HT-29 (cell line): ENCODE measurements at regions not wholly inside any gene's neighbourhood (a gene's known extent, or its start where the extent isn't known, plus 50 kb on each side); places are given as distances from the start of the nearest gene placed in this dataset.

ENCODE experiments used
- DNase-seq: peaks from one replicate; pipeline ENCODE4 v3.0.0-alpha.2; 2015; ENCODE audit warnings: low spot score

DNA sequence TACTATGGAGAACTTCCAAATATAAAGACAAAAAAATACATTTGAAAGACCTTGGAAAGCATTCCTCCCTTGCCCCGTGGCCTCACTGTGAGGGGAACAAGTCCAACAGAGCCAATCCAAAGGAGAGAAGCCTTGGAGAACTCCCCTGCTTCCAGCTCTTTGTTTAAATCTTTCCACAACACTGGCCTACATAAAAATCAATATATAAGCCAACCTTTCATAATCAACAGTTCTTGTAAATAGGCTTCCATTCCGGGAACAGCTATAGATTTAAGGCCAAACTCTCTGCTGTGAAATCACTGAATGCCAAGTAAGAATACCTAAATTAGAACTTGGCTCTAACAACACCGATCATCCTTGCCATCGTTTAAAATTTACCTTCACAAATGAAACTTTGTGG, 242.1 kb downstream of the HACE1 start:
- DNase-seq: no peak

DNA sequence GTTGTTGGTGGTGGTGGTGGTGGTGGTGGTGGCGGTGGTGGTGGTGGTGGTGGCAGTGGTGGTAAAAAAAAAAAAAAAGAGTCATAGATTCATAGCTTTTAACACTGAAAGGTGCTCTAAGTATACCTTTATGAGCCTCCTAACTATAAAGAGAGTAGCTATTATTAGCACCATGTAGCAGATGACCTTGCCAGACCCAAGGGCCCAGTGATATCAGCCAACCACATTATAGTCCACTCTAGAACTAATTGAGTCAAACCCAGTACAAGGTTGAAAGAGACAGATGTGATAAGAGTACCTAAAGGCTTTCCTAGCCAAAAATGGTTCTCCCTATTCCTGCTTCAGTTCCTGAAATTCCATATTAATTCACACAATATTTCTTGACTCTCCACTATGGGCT, 245.3 kb downstream of the HACE1 start:
- no peak for DNase-seq

DNA sequence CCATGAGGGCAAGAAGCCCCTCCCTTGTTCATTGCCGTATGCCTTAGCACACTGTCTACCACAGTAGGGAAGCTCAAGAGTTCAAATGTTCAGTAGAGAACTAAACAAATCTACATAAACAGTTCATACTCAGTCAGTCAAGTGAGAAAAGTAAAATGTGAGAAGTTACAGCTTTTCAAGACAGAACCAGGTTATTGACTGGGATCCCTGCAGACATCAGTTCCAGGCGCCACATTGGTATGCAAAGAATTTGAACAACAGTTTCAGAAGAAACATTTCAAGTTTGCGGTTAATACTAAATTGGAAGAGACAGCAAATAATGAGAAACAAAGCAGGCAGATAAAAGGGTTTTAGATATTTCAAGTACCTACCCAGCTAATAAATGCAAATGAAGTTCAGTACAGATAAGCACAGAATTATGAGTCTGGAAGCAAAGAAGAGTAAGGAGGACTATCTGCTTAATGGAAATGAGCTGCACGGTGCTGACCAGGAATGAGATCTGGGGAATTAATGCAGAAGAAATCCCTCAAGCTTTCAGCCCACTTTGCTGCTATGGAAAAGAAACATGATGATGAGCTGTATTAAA, 246.2 kb downstream of the HACE1 start:
- no peak for DNase-seq

DNA sequence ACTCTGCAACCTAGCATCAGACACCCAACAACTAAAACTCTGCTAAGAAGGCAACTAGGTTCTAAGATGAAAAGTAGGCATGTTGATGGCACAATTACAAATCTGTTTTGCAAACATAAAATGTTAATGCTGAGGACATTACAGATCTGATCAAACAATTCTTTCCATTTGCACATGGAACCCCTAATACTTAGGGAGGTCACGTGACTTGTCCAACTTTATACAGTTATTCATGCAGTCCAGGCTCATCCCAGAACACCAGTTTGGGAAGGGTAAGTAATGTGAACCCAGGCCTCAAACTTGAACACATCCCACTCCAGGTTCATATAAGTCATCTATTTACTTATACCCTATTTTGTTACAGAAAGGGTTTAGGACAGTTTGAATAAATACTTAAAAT, 247.2 kb downstream of the HACE1 start:
- no peak for DNase-seq

DNA sequence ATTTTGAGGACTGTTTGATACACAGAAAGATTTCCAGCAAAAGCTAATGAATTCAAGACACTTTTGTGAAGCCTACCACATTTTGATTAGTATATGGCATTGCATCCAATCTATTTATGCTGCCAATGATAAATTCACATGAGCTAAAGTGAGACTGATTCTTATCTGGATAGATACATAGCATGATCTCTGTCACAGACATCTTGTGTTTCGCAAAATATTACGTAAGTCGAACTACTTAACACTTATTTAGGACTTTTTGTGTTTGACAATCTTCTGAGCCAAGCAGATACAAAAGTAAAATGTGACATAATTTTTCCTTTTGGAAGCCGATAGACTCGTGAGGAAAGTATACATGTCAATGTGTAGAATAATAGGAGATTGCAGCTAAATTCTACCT, 251.6 kb downstream of the HACE1 start:
- no peak for DNase-seq

DNA sequence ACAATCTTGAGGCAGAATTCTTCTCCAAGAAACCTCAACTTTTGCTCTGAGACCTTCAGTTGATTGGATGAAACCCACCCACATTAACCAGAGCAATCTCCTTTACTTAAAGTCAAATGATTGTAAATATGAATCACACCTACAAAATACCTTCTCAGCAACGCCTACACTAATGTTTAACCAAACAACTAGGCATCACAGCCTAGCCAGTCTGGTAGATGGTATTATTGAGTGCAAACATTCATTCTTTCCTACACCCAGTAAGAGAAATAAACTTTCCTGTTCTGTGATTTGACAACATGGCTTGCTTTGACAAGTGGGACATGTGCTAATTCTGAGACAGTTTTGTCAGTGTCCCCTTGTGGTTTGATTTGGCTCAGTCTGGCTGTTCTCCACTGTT, 252.2 kb downstream of the HACE1 start:
- no peak for DNase-seq

DNA sequence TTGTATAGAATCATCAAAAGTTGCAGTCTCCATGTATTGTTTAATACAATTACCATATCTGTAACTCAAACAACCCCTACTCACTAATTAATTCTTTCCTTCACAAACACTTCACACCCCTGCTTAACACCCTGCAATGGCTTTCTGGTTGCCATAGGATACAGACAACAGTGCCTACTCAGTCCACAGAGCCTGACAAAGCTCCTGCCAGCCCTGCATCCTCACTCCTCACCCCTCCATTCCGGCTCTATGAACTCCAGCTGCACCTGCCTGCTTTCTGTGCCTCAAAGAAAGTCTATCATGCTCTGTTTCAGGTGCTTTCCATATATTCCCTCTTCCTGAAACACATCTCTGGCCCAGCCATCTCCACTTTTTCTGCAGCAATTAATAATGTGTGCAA, 253.4 kb downstream of the HACE1 start:
- DNase-seq: no peak

DNA sequence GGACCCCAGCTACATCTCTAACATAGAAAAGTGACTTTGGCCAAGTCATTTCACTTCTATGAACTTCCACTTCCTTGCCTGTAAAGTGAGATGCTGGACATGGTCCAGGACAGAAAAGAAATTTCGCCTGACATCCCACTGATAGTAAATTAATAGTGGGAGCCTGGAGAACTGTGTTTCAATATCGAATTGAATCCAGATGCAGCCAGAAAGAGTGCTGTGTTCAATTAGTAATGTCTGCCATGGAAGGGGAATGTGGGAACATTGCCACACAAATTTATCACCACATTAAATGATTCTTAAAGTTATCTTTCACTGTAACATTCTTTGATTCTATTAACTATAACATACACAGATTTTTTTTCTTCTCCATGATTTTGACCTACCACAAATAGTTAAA, 255.0 kb downstream of the HACE1 start:
- DNase-seq: no peak

DNA sequence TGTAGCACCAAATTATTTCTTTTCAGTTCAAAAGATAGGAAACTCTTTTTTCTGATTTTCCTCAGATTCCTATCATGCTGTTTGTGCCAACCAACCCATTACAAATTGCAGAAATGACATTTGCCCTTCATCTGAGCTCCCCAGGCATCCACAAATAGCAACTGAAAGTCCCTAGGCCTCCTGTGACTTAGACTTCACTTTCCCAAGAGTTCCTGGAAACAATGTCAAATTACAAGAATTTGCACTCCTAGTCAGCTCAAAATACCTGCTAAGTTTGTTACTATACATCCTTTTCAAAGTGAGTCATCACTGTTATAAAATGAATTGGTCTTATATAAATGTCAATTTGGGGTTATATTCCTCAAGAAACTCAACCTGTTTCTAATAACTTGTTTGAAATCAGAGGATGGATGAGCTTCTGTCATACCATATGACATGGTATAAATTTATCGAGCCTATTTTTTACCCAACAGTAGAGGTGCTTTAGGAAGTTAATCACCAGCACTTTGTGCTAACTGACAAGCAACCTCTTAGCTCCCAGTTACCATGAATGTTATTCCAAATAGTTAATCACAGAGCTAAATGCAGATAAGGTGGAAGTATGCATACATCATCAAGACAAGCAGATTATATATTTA, 256.5 kb downstream of the HACE1 start:
- DNase-seq: no peak

DNA sequence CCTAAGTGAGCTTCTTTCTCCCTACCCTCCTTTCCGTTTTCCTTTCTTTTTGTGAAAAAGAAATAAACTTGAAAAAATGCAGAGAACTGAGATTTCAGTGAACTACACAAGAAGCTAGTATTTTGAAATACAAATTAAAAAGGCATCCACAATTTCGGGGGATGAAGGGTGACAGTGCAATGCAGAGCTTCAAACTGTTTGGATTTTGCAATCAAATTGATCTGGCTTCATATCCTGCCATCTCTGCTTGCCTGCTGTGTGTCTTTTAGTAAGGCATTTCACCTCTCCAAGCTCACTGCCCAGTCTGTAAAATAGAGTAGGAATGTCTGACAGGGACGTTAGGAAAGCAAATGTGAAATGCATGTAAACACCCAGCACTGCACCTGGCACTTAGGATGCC, 258.0 kb downstream of the HACE1 start:
- DNase-seq: no peak

DNA sequence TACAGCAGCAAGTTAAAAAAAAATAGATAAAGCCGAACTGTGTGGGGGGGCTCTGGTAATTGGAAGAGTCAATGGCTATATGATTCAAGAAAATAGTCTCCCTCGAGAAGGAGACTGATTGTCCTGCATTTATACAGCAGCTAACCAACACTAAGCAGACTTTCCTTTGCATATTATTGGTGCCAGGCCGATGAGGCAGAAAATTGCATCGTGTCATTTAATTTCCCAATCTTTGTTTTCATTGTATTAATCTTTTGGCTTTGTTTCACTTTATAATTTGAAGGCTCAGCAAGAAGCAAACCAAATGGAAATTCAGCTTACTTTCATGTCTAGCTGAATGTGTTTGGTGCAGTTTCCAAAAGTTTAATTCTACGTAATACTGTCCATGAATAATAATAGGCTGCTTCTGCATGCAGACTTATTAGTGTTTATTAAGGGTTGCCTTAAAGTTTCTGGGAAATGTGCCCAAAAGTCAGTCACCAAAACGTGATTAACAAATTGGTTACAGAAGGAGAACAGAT, 258.5 kb downstream of the HACE1 start:
- no peak for DNase-seq

DNA sequence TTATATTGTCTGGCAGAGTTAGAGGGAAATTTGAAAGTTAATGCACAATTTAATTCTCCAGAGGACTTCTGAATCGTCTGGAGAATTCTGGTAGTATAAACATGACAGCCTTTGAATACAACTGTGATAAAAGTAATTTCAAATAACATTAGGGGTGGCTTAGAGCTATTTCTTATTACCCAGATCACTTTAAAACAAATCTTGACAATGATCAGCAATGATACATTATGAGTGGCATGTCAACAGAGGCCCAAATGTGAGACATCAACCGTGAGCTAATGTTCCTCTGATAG, 259.1 kb downstream of the HACE1 start:
- no peak for DNase-seq

DNA sequence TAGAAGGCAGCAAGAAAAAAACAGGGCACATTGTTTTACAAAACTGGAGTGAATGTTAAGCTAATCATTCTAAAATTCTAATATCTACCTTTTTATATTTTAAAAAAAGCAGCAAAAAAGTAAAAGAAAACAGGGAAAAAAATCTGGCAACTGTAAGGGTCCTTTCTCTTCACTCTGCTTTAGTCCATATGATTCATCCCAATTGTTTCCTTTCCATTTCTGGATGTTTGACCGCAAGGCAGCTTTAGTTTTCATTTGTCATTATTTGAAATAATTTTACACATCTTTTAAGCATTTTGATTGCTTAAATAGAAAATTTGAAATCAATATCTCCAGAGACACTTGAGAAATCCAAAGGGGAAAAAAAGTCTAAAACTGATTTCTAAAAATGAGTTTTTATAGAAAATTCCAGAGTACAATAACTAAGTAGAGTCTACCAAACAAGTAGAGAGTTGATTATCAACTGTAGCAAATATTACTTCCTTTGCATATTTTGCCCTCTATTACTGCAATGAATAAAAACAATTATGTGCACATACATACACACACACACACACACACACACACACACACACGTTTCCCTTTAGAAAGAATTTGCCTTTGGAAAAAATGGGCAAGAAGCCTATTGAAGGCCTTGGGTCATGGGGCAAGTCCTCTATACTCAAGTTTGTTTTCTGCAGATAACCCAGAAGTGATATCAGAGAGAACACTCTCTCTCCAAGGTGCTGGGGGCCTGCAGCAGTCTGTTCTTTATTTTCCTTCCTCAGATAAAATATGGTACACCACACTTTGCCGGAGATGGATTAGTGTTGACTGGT, 259.7 kb downstream of the HACE1 start:
- no peak for DNase-seq

DNA sequence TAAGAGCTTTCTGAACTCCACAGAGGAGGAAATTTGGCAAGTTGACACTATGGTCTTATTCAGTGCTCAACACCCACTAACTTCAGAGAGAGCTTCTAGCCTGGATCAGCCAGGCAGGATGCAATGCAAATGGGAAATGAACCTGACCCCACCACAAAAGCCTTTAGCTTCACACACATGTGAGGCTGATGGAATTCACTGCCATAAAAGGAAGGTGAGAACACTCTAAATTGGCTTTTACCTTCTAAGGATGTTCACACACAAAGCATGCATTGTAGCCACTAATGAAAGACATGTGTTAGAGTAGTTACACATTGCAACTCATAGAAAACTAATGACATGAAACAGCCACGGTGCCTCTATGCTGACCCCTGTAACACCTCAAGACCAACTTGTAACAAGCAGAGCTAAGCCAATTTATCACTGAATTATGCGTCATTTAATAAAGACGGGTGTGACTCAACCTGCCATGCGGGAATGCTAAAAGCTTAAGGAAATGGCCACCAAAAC, 262.1 kb downstream of the HACE1 start:
- DNase-seq: no peak

DNA sequence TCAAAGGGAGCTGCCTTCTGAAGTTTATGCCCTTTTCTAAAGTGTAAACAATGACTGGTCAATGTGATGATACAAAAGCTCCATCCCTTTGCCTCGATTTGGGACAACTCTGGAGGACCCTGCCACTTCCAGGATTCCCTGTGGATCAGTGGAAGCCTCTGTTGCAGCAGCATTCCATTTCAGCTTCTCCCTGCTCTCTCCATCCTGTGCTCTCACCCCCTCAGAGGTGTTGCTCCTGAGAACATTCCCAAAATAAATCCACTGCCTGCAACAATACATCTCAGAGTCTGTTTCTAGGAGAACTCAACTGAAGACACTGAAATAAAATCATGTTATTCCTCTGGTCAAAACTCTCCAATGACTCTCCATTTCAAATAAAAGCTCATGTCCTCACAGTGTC, 263.6 kb downstream of the HACE1 start:
- no peak for DNase-seq

DNA sequence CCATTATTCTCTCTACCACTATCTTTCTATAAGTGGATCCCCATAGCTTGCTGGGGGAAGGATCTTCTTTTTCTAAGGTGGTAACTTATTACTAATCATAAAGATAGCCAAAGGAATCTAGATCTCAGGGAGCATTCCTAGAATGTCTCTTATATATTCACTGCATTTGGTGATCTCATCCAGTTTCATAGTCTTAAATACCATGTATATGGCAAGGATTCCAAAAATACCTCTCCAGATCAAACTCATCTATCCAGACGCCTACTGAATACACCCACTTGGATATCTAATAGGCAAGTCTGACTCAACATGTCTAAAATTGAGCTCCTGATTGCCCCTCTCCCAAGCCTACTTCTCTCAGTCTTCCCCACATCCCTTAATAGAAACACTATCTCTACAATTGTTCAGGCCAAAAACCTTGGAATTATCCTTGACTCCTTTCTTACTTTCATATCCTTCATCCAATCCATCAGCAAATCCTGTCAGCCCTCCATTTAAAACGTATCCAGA, 264.4 kb downstream of the HACE1 start:
- DNase-seq: no peak

DNA sequence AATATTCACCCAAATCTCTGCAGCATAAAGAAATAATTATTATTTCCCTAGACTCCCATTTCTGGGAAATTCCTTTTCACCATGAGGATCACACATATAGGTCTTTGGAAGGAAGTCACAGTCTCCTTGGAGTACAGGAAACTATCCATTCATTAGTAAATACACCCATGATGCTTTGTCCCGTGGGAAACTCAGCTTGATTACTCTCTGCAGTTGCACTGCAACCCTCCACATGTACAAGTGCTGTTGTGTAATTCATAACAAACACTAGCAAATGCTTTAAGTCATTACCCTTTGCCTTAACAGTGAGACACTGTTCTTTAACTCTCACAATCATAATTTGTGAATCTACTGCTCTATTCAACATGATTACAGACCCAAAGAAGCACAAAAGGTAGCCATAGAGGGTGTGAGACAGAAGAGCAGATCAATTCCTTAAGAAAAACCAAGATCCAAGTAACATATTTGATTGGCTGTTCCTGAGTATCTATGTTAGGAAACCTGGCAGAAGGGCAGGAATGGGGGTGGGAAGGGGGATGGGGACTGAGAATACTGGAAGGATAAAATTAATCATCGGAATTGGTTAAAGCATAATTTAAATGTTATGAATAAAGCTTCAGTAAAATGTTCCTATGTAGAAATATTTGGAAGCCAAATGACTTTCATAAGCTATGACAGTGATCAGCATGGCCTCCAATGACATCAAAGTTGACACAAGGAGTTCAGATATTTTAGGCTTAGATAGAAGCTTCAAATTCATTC, 268.0 kb downstream of the HACE1 start:
- no peak for DNase-seq

DNA sequence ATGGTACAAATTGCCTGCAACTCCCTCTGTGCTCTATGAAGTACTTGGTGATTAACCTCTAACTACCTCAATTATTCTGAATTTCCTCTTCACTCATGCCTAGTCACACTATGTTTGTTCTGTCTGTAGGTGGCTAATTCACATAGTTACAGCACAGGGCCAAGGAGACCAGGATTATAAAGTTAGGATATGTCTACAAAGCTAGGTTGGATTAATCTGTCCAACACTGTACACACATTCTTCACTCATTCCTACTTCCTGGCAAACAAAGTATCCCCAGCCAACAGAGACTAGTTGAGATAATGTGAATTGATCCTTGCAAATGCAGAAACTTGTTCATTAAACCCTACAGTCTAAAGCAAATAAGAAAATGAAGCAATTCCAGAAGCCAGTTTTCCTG, 269.8 kb downstream of the HACE1 start:
- DNase-seq: no peak

DNA sequence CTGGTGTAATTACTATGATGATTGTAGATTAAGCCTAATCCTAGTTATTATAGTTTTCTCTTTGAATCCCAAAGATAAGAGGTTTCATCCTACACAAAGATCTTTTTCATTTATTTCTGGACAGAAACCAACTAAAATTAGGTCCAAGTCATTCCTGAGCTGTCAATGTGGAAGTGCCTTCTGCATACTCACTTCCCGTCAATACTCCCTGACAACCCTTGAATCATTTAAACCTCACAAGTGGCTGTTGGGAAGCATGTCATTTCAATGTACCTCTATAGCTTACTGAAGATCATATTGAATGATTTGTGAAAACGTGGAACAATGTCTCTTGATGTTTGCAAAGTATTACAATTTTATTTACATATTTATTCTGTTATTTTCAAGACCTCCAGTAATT, 274.1 kb downstream of the HACE1 start:
- DNase-seq: no peak

DNA sequence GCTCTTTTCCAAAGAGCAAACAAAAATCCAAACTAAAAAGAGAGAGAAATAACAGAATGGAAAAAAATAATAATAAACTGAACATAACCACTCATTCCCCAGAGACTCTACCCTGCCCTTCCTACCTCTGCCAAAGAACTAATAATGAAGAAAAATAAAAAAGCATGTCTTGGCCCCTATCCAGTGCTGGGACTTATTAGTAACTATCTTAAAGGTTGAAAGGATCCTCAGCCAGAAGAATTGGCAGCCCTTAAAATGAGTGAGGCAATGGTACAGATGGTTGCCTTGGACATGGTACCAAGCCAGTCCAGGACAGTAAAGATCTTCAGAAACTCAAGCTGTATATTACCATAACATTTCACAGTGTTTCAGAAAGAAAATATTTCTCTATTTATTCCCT, 279.3 kb downstream of the HACE1 start:
- no peak for DNase-seq

DNA sequence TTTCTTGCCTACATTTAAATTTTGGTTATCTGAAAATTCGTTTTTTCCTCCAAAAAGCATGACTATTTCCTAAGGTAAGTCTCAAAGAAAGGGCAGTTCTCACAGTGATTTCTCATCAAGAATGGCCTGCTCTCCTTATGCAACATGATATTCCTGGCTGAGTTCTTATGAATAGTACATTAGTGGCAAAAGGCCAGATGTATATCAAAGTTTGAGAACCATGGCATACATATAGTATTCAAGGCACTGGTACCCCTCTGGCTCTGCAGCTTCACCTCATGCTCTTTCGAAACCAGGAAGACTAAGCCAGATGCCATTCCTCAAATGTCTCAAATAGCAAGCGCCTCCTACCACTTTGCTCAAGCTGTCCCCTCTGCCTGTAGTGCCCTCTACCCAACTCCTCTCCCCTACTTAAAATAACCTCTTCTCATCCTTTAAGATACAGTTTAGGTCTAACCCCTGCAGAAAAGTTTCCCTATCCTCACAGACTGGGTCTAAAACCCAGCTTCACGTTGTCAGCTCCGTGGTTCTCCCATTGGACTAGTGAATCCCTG, 280.3 kb downstream of the HACE1 start:
- no peak for DNase-seq

DNA sequence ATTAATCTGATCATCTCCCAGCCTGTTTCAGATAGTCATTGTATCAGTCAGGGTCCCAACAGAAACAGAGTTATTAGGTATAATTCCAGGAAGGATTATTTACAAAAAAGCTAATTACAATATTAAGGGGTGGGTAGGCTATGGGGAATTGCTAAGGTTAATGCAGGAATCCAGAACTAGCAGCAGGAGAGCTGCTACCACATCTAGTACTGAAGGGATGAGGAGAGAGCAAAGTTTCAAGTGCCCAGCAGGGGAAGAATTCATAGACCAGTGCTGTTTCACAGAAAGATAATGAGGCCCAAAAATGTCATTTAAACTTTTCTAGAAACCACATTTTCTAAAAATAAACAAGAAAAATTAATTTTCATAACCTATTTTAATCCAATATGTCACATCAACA, 284.2 kb downstream of the HACE1 start:
- DNase-seq: no peak
